Thoracic aorta (tissue), 2 donors: ENCODE measurements at regions not wholly inside any gene's neighbourhood (a gene's known extent, or its start where the extent isn't known, plus 50 kb on each side); places are given as distances from the start of the nearest gene placed in this dataset.
A peak's percentile ranks its signal among the peaks of the same experiment; 100 is the strongest.

Experiments
- ATAC-seq: fragments of 150-250 bp; one replicate; pipeline ENCODE4 v1.8.0; 2017; ENCODE audit warnings: low read depth; ENCODE audit not compliant: insufficient number of reproducible peaks, low FRiP score
- DNase-seq: peaks from one replicate; pipeline ENCODE4 v3.0.0-alpha.2; 2020; ENCODE audit warnings: low spot score
- H3K27ac ChIP-seq, 2 donors: fragments of 200-600 bp; sonication (generic); 1 replicate in 1 of 2; 2 replicates in 1 of 2; pipeline ENCODE4 v1.5.1; 2016; ENCODE audit warnings: mild to moderate bottlenecking in 2 of 2, moderate library complexity in 2 of 2
- H3K27me3 ChIP-seq: fragments of 200-600 bp; sonication (generic); replicated peaks from 2 replicates; pipeline ENCODE4 v1.6.0; 2016; ENCODE audit warnings: mild to moderate bottlenecking; ENCODE audit not compliant: insufficient read depth
- H3K36me3 ChIP-seq: fragments of 200-600 bp; sonication (generic); one replicate; pipeline ENCODE4 v1.5.1; 2016
- H3K4me1 ChIP-seq, 2 donors: fragments of 200-600 bp; sonication (generic); 1 replicate in 1 of 2; 2 replicates in 1 of 2; pipeline versions ENCODE4 v1.5.1 to v1.6.0; 2016; ENCODE audit warnings: low read depth in 2 of 2, mild to moderate bottlenecking in 1 of 2; ENCODE audit not compliant: control insufficient read depth in 1 of 2
- H3K4me3 ChIP-seq: fragments of 200-600 bp; sonication (generic); 2 replicates; pipeline ENCODE4 v1.5.1; 2016; ENCODE audit warnings: mild to moderate bottlenecking
- H3K9me3 ChIP-seq: fragments of 200-600 bp; sonication (generic); 2 replicates; pipeline ENCODE4 v1.5.1; 2016
- CTCF ChIP-seq: fragments of 200-600 bp; sonication (generic); IDR thresholded peaks from one replicate; pipeline ENCODE4 v1.5.1; 2019; ENCODE audit warnings: antibody characterized with exemption

- Histone ChIP-seq H3K27me3 (no peaks in the 10 kb centered on the region), H3K36me3 (no peaks in the 10 kb centered on the region), H3K4me3 (no peak overlapping the region), H3K4me1 (peaks cover 16 to 34% of the 10 kb centered on the region in 2 donors), H3K27ac (peak overlapping the region; percentile 20 to 58), H3K9me3 (no peaks in the 10 kb centered on the region)
- DNase-seq (no peak), ATAC-seq (no peak)
- TF ChIP-seq CTCF, result no peak
Observed at GRCh38 chr2:41605311-41605710, 442.5 kb upstream of the PKDCC start.

DNA sequence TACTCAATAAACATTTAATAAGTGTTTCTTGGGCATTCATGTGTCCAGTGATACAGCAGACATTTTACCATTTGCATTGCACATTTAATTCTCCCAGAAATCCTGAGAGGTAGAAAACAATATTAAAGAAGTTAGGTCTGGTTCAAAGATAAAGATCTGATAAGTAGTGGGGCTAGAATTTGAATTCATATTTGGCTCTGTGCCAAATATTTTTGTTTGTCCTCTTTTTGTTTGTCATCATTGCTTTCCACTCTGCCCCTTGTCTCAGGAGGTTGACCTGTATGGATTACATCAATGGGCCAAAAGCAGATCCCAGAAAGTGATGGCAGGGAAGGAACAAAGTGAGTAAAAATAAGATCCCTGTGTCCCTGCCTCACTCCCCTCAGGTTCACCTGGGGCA is 441.9 kb upstream of the PKDCC start:
- Histone ChIP-seq H3K36me3 (no peaks in the 10 kb centered on the region), H3K9me3 (no peaks in the 10 kb centered on the region), H3K27me3 (no peaks in the 10 kb centered on the region), H3K4me1 (peaks cover 16 to 38% of the 10 kb centered on the region in 2 donors), H3K27ac (peak overlapping the region; percentile 8 to 20), H3K4me3 (no peak overlapping the region)
- TF ChIP-seq CTCF, result no peak
- DNase-seq (no peak), ATAC-seq (no peak)

DNA sequence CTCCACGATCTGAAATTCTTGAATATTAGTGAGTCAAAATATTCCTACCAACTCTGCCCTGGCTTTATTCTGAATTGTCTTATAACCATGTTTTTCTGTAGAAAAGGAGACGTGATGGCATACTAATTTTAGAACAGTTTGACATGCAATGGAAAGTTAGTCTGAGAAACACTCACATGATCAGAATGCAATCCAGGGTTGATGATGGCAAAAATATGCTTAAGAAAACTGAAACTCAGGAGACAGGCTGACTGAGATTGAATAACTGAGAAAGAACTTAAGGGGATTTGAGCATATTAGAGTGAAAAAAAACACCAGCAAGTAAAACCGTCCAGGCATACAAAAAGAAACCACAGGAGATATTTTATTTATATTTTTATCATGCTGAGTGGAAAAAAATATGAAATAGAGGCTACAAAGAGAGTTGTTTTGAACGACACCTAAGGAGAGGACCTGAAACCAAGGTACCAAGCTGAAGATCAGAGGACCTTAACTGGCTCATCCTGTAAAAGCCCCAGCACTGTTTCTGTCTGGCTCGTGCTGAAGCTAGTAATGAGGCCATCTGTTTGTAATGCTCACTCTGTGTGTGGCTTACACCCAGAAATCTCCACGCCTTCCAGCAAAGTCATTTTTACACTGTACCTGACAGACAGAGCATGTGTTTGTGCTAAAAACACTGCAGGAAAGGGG is 437.2 kb upstream of the PKDCC start:
- Histone ChIP-seq H3K27ac (peak overlapping the region; percentile 85 to 90), H3K9me3 (no peaks in the 10 kb centered on the region), H3K27me3 (no peaks in the 10 kb centered on the region), H3K4me3 (peak overlapping the region; percentile 52), H3K36me3 (no peaks in the 10 kb centered on the region), H3K4me1 (peaks cover 11 to 35% of the 10 kb centered on the region in 2 donors)
- DNase-seq (no peak), ATAC-seq (peak; percentile 70)
- no peak for TF ChIP-seq CTCF

DNA sequence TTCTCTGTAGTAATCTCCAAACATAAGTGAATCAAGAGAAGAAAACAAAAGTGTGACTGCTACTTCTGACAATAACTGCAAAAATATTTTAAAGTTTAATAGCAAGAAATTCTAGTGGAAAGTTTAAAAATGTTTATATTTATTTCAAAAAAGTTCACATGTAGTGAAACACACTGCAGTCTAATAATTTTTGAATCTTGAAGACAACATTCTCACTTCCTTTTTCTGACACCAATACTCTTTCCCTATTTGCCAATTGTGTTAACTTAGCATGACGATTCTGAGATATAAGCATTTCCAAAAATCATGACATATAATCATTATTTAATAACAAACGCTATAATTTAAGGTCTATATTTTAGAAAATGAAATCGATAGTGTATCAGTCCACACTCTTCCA is 429.1 kb upstream of the PKDCC start:
- no peaks in the 10 kb centered on the region for H3K36me3 ChIP-seq
- no peak for DNase-seq
- no peak overlapping the region for H3K27ac ChIP-seq
- TF ChIP-seq CTCF, result no peak
- no peak for ATAC-seq
- no peak overlapping the region for H3K4me3 ChIP-seq
- no peaks in the 10 kb centered on the region for H3K27me3 ChIP-seq
- no peaks in the 10 kb centered on the region for H3K9me3 ChIP-seq
- peaks cover 13 to 30% of the 10 kb centered on the region in 2 donors for H3K4me1 ChIP-seq

DNA sequence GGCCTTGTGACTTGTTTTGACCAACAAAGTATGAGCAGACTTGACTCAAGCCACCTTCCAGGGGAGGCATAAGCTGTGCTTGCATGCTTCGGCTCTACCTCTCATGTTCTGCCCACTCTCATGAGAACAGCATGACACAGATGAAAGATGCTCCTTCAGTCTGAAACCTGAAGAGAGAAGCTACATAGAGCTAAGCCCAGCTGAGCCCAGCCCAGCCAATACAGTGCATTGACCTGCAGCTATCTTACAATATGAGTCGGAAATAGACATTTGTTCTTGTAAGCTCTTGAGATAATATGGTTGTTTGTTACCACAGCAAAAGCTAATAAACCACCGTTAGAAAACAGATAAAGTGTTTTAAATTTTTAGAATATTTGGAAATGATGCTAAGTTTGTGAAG is 426.7 kb upstream of the PKDCC start:
- H3K36me3 ChIP-seq, result no peaks in the 10 kb centered on the region
- no peaks in the 10 kb centered on the region for H3K27me3 ChIP-seq
- no peaks in the 10 kb centered on the region for H3K9me3 ChIP-seq
- H3K4me3 ChIP-seq, result no peak overlapping the region
- DNase-seq (no peak), ATAC-seq (no peak)
- TF ChIP-seq CTCF, result no peak
- peaks cover 13 to 39% of the 10 kb centered on the region in 2 donors for H3K4me1 ChIP-seq
- H3K27ac ChIP-seq, result no peak overlapping the region
